HG03064 (cell line): ENCODE measurements at regions not wholly inside any gene's neighbourhood (a gene's known extent, or its start where the extent isn't known, plus 50 kb on each side); places are given as distances from the start of the nearest gene placed in this dataset.

ENCODE experiments used
- ATAC-seq: cut with Tn5 transposase; IDR thresholded peaks from one replicate; pipeline ENCODE4 v1.9.1; 2021; ENCODE audit warnings: low read depth; ENCODE audit not compliant: unreplicated experiment

DNA sequence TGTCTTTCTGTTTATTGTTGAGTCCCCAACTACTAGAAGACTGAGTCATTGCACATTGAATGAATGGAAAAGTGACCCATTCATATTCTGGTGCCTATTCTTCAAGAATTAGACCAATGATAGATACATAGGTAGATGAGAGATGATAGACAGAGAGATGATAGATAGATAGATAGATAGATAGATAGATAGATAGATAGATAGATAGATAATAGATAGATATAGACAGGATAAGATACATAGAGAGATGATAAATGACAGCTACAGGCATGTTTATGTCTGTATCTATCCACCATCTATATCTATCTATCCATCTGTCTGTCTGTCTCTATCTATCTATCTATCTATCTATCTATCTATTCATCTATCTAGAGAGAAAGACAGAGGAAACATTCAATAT is 170.3 kb upstream of the ARRDC4 start:
- ATAC-seq: no peak

GRCh38 chr15:97791824-97792792 is 168.4 kb upstream of the ARRDC4 start:
- ATAC-seq: no peak

DNA sequence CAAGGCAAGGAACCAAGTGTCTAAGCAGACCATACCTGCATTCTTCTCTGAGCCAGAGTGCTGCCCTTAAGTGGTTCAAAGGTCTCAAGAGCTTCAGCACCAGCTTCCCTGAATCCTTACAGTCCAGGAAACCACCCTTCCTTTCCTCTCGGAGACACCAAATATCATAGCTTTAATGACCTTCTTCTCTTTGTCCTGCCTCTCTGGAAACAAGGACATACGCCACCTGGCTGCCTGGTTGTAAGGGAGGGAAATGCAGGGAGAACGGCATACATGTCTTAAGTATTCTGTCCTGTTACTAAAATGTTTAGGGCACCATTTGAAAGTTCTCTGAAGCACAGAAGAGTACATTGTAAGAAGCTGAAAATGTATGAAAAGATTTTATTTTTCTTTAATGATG is 155.6 kb upstream of the ARRDC4 start:
- no peak for ATAC-seq

DNA sequence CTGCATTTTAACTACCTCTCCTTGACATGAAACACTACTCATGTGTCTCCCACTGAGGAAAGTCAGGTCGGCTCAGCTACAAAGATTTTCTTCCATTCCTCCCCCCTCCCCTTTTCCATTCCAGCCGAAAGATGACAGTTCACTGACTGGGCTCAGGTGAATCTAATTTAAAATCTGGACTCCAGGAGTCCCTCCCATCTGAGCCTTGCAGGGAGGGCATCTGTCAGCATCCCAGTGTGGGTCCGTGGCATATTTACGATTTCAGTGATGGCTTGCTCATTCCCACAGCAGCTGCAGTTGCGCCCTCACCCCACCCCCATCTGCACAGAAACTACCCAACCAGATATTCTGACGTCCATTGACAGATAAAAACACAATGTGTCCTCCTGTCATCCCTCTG is 153.7 kb upstream of the ARRDC4 start:
- no peak for ATAC-seq

DNA sequence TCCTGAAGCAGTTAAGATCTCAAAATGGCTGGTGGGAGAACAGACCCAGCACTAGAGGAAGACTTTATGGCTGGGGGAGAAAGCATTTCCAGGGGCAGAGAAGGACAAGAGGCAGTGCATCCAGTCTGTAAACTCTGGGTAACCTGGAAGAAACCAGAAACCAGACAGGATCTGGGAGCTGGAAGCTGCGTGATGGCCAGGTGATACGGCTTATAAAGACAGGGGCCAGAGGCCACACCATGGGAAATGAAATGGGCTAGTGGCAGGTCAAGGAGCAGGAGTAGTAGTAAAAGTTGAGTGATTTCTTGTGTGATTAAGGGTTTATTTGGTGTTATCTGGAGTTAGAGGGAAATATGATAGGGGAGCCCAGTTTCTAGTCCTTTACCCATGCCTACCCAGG is 144.7 kb upstream of the ARRDC4 start:
- no peak for ATAC-seq

DNA sequence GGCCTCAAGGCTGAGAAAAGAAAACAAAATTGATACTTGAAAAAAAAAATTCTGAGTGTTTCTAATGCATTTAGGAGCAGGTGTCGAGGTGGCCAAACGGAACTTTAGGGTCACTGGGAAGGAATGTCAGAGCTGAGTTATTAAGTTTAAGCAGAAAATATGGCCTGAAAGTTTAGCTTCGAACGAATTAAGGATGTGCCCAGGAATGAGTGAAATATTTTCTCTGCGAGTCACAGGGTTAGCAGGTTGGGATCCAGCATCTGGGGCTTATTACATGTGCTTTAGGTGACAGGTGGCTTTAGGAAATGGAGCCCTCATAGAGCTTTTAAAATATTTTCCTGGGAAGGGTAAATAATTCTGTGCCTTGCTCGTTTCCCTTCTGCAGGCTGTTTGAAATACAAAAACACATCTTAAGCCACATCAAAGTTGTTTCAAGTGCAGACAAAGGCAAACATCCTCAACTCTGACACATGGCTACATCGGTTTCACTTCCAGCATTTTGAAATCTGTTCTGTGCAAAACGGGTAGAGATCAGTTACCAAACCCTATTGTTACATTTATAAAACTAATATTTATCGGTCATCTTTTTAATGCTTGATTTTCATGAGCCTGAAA is 143.1 kb upstream of the ARRDC4 start:
- no peak for ATAC-seq

GRCh38 chr15:97836003-97836402 is 124.5 kb upstream of the ARRDC4 start:
- ATAC-seq: no peak

GRCh38 chr15:97837896-97838295 is 122.6 kb upstream of the ARRDC4 start:
- no peak for ATAC-seq

DNA sequence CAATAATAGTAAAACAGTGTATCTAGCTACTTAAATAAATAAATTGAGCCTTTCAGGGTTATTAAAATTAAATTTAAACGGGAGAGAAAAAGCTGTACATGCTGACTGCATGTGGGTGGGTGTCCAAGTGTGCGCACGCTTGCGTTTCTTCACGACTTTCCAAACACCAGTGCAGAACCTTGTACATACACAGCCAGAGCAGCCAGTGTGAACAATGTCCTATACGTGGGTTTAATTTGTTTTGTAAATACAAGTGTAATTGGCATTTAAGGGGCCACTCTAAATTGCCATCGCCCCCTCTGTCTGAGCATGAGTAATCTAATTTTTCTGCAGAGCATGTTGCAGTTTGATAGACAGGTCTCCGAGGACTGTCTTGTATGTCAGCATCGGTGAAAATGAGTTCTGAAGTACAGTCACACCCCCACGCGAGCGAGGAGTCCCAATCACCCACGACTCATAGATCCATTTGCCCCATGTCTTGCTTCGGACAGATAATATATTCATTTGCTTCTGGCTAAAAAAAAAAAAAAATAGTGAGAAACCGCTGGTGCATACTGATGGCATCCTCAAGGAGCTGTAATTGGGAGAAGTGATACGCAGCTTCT is 121.8 kb upstream of the ARRDC4 start:
- no peak for ATAC-seq

DNA sequence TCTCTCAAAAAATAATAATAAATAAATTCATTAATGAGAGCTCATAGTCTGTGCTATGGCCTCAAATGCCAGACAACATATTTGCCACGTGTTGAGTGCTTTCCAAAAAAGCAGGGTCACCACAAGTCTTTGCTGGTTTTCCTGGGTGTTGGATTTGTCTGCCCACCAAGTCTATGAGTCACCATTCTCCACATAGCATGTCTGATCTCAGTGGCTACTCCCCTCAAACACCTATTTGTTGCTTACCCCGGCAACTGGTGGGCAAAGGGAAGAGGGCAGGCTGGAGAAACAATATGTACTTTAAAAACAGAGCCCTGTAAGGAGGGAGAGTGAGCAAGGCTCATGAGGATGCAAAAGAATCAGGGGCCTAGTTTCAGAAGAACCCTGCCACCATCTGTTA is 120.0 kb upstream of the ARRDC4 start:
- no peak for ATAC-seq

DNA sequence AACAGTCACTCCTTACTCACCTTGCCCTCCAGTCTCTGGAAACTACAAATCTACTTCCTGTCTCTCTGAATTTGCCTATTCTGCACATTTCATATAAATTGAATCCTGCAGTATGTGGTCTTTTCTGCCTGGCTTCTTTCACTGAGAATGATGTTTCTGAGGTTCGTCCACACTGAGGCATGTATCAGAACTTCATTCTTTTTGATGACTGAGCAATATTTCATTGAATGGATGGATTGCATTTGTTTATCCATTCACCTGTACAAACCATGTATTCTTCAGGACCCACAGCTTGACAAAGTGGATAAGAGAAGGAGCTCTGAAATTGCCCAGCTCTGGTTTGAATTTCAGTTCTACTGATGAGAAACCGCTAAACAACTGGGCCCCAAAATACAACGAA is 118.9 kb upstream of the ARRDC4 start:
- ATAC-seq: no peak

- ATAC-seq: no peak
Measured at GRCh38 chr15:97849183-97849582, 111.3 kb upstream of the ARRDC4 start.

- ATAC-seq: no peak
Measured at GRCh38 chr15:97858296-97858695, 102.2 kb upstream of the ARRDC4 start.

GRCh38 chr15:97861529-97862260 is 98.8 kb upstream of the ARRDC4 start:
- no peak for ATAC-seq

DNA sequence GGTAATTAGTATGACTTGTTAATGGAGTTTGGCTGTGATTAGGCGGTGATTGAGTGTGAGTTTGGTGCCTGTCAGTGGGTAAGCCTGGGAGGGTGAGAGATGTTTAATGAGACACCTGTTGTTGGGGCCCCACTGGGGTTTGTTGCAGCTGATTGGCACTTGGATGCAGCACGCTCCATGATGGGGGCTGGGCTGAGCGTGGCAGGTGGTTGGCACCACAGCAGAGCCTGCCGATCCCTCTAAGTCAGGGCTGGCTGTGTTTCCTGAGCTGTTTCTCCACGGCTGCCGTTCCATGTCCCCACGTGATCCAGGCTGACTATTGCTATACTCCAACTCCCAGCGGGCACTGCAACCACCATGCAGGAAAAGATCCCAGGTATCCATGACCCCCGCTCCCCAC is 93.5 kb upstream of the ARRDC4 start:
- ATAC-seq: no peak

DNA sequence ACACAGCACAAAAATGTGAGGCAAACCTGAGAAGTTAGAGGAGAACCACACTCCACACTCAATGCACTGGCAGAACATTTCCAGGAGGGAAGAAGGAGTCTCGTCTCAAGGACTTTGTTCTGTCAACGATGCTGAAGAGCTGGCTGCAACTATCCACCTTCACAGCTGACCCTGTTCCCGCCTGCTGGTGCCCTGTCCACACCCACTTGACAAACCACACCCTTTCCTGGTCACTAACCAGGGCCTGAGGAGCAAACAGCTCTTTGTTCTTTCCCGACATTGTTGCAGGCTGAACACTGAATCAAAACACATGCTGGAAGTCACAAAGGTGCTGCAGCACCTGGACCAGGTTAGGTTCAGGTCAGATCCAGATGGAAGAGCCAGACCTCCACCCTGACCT is 92.6 kb upstream of the ARRDC4 start:
- ATAC-seq: no peak

GRCh38 chr15:97868981-97869380 is 91.5 kb upstream of the ARRDC4 start:
- no peak for ATAC-seq

GRCh38 chr15:97870771-97871170 is 89.7 kb upstream of the ARRDC4 start:
- ATAC-seq: no peak

- no peak for ATAC-seq
Measured at GRCh38 chr15:97874139-97874538, 86.4 kb upstream of the ARRDC4 start.

- no peak for ATAC-seq
Measured at GRCh38 chr15:97875025-97875512, 85.4 kb upstream of the ARRDC4 start.
